SK-N-SH (cell line): ENCODE measurements at regions not wholly inside any gene's neighbourhood (a gene's known extent, or its start where the extent isn't known, plus 50 kb on each side); places are given as distances from the start of the nearest gene placed in this dataset.
"Not testable (repeated sequence)": the region's sequence is repeated elsewhere in the genome, so short reads cannot be mapped to it uniquely, and the experiment has no call there.

Experiments used
- CTCF ChIA-PET: fragments of 300-600, 350-600 bp; formaldehyde crosslinking; extraction: SDS; loops from one replicate; lab custom pipeline; 2021; lab: Yijun Ruan, JAX
- POLR2A ChIA-PET: fragments of 350-600 bp; sonication (Branson Sonifier 250); formaldehyde crosslinking; extraction: SDS; loops from one replicate; lab custom pipeline; 2020; ENCODE audit warnings: antibody characterized with exemption, inconsistent platforms; lab: Yijun Ruan, JAX
- DNase-seq: peaks from one replicate; pipeline ENCODE4 v3.0.0; 2012
- H2AFZ ChIP-seq: fragments of 200-600 bp; sonication (generic); 2 replicates; pipeline ENCODE4 v1.8.1; 2016; ENCODE audit warnings: antibody characterized with exemption, mild to moderate bottlenecking, low read depth
- H3F3A ChIP-seq: fragments of 200-600 bp; sonication (generic); replicated peaks from 2 replicates; pipeline ENCODE3; 2016; ENCODE audit warnings: antibody characterized with exemption, mild to moderate bottlenecking; ENCODE audit not compliant: insufficient read depth
- H3K27ac ChIP-seq, 2 experiments: fragments of 200-500 bp in 1 of 2; fragments of 200-600 bp in 1 of 2; sonication (Bioruptor generic) in 1 of 2; sonication (generic), shearing (Covaris generic) in 1 of 2; 2 replicates each; pipeline versions ENCODE4 v1.5.1 to v1.6.1; 2014 to 2016; ENCODE audit warnings: low read depth in 2 of 2, inconsistent platforms in 1 of 2, low read length in 1 of 2, mild to moderate bottlenecking in 1 of 2, mixed read lengths in 1 of 2
- H3K27me3 ChIP-seq: fragments of 200-600 bp; sonication (generic), shearing (Covaris generic); 2 replicates; pipeline ENCODE4 v1.6.1; 2016; ENCODE audit warnings: mixed run types; ENCODE audit not compliant: insufficient read depth
- H3K36me3 ChIP-seq, 2 experiments: fragments of 200-500 bp in 1 of 2; fragments of 200-600 bp in 1 of 2; sonication (Bioruptor generic) in 1 of 2; sonication (generic) in 1 of 2; replicated peaks in 1 of 2; 2 replicates each; pipeline versions ENCODE3 to v1.5.1; 2014 to 2016; ENCODE audit warnings: low read length in 1 of 2, mild to moderate bottlenecking in 1 of 2; ENCODE audit not compliant: insufficient read depth in 2 of 2, control insufficient read depth in 1 of 2
- H3K4me1 ChIP-seq, 2 experiments: fragments of 200-500 bp in 1 of 2; fragments of 200-600 bp in 1 of 2; sonication (Bioruptor generic) in 1 of 2; sonication (generic), shearing (Covaris generic) in 1 of 2; 2 replicates each; pipeline versions ENCODE4 v1.5.1 to v1.6.1; 2014 to 2016; ENCODE audit warnings: low read depth in 1 of 2, low read length in 1 of 2, mixed run types in 1 of 2; ENCODE audit not compliant: insufficient read depth in 2 of 2, control insufficient read depth in 1 of 2
- H3K4me2 ChIP-seq: fragments of 200-600 bp; sonication (generic), shearing (Covaris generic); 2 replicates; pipeline ENCODE4 v1.6.1; 2017; ENCODE audit warnings: mixed run types
- H3K4me3 ChIP-seq, 2 experiments: fragments of 200-500 bp in 1 of 2; fragments of 200-600 bp in 1 of 2; sonication (Bioruptor generic) in 1 of 2; sonication (generic), shearing (Covaris generic) in 1 of 2; 2 replicates each; pipeline versions ENCODE4 v1.5.1 to v1.8.1; 2014 to 2016; ENCODE audit warnings: low read depth in 2 of 2, inconsistent platforms in 1 of 2, low read length in 1 of 2, mild to moderate bottlenecking in 1 of 2, mixed read lengths in 1 of 2, moderate library complexity in 1 of 2
- H3K79me2 ChIP-seq: fragments of 200-600 bp; sonication (generic); 2 replicates; pipeline ENCODE4 v1.8.1; 2017; ENCODE audit warnings: mild to moderate bottlenecking; ENCODE audit not compliant: insufficient read depth
- H3K9ac ChIP-seq: fragments of 200-600 bp; sonication (generic); 2 replicates; pipeline ENCODE4 v1.6.1; 2017; ENCODE audit warnings: mixed run types
- H3K9me2 ChIP-seq: fragments of 200-600 bp; sonication (generic); 2 replicates; pipeline ENCODE4 v1.6.1; 2017; ENCODE audit warnings: mixed run types
- H3K9me3 ChIP-seq: fragments of 200-600 bp; sonication (generic); 2 replicates; pipeline ENCODE4 v1.6.1; 2017; ENCODE audit warnings: mixed run types, mild to moderate bottlenecking, moderate library complexity
- H4K20me1 ChIP-seq: fragments of 200-600 bp; sonication (generic); 2 replicates; pipeline ENCODE4 v1.6.1; 2017; ENCODE audit warnings: mild to moderate bottlenecking, mixed run types; ENCODE audit not compliant: insufficient read depth
- EP300 ChIP-seq, 2 experiments: IDR thresholded peaks; 2 replicates each; pipeline versions ENCODE4 v1.4.0 to v1.6.1; 2012; ENCODE audit warnings: borderline replicate concordance in 1 of 2, low read depth in 1 of 2, low read length in 1 of 2
- EZH2phosphoT487 ChIP-seq: fragments of 200-600 bp; sonication (generic); IDR thresholded peaks from 2 replicates; pipeline ENCODE4 v1.6.1; 2017; ENCODE audit warnings: low read depth, mixed run types, mild to moderate bottlenecking, antibody characterized with exemption, moderate library complexity, borderline replicate concordance
- FOXJ3 ChIP-seq: sonication (generic); formaldehyde crosslinking; IDR thresholded peaks from 2 replicates; pipeline ENCODE4 v1.5.1; 2020; ENCODE audit warnings: mild to moderate bottlenecking, missing genetic modification reagents
- GABPA ChIP-seq: IDR thresholded peaks from 2 replicates; pipeline ENCODE4 v1.4.0; 2012; ENCODE audit warnings: low read depth, mild to moderate bottlenecking
- JUND ChIP-seq: IDR thresholded peaks from 2 replicates; pipeline ENCODE4 v1.4.0; 2012
- POLR2AphosphoS5 ChIP-seq: IDR thresholded peaks from 2 replicates; pipeline ENCODE4 v1.6.1; 2012; ENCODE audit warnings: low read depth, low read length
- RAD21 ChIP-seq: IDR thresholded peaks from 2 replicates; pipeline ENCODE4 v1.6.1; 2012; ENCODE audit warnings: mild to moderate bottlenecking, low read length
- REST ChIP-seq: IDR thresholded peaks from 2 replicates; pipeline ENCODE4 v1.6.1; 2012; ENCODE audit warnings: mild to moderate bottlenecking, low read depth, low read length, moderate library complexity
- RFX5 ChIP-seq: IDR thresholded peaks from 2 replicates; pipeline ENCODE4 v1.6.1; 2012; ENCODE audit warnings: mild to moderate bottlenecking, improper control_type of control experiment, low read length
- SMC3 ChIP-seq: IDR thresholded peaks from 2 replicates; pipeline ENCODE4 v1.6.1; 2012; ENCODE audit warnings: low read depth, low read length, improper control_type of control experiment
- TAF1 ChIP-seq: IDR thresholded peaks from 2 replicates; pipeline ENCODE4 v1.6.1; 2012; ENCODE audit warnings: low read depth, mild to moderate bottlenecking, low read length, moderate library complexity, borderline replicate concordance
- TEAD4 ChIP-seq: IDR thresholded peaks from 2 replicates; pipeline ENCODE4 v1.4.0; 2012; ENCODE audit warnings: mild to moderate bottlenecking, borderline replicate concordance; ENCODE audit not compliant: insufficient read depth
- YY1 ChIP-seq: IDR thresholded peaks from 2 replicates; pipeline ENCODE4 v1.4.0; 2012; ENCODE audit warnings: low read depth, mild to moderate bottlenecking
- WGBS: methylation state at CpG from one replicate; pipeline ENCODE4 v1.1.6; 2017; ENCODE audit warnings: low lambda C conversion rate; 5-methylcytosine and 5-hydroxymethylcytosine counted together
- TF ChIP-seq, protein P1 (sequence below): IDR thresholded peaks from 2 replicates; pipeline ENCODE4 v1.4.0; 2012; ENCODE audit warnings: low read depth, borderline replicate concordance
- TF ChIP-seq, protein P2 (sequence below): IDR thresholded peaks from 2 replicates; pipeline ENCODE4; 2012
- TF ChIP-seq, protein P3 (sequence below): IDR thresholded peaks from 2 replicates; pipeline ENCODE4 v1.4.0; 2012; ENCODE audit warnings: low read depth, borderline replicate concordance

GRCh38 chrX:1877780-1878179, 262.9 kb downstream of the ASMT start:
- POLR2A ChIA-PET, result no interaction called here

DNA sequence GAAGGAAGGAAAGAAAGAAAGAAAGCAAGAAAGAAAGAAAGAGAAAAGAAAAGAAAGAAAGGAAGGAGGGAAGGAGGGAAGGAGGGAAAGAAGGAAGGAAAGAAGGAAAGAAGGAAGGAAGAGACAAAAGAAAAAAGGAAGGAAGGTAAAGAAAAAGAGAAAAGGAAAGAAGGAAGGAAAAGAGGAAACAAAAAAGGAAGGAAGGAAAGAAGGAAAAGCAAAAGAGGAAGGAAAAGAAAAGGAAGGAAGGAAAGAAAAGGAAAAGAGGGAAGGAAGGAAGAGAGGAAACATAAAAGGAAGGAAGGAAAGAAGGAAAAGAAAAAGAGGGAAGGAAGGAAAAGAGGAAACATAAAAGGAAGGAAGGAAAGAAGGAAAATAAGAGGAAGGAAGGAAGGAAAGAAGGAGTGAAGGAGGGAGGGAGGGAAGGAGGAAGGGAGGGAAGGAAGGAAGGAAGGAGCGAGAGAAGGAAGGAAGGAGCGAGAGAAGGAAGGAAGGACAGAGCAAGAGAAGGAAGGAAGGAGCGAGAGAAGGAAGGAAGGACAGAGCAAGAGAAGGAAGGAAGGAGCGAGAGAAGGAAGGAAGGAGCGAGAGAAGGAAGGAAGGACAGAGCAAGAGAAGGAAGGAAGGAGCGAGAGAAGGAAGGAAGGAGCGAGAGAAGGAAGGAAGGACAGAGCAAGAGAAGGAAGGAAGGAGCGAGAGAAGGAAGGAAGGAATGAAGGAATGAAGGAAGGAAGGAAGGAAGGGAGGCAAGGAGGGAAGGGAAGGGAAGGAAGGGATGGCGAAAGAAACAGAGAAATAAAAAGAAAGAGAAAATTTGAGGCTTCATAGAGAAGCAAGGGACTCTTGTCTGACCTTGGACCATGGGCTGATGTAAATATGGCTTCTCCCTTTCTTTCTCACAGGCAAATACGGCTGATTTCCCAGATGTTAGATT, 266.3 kb downstream of the ASMT start:
- H3F3A ChIP-seq, H3K4me1 ChIP-seq, H3K9me3 ChIP-seq, POLR2A ChIA-PET, H3K36me3 ChIP-seq, H3K27me3 ChIP-seq, H2AFZ ChIP-seq, H3K27ac ChIP-seq, DNase-seq, CTCF ChIA-PET, H3K79me2 ChIP-seq, H3K9me2 ChIP-seq, H3K4me3 ChIP-seq, H4K20me1 ChIP-seq, H3K9ac ChIP-seq: not testable (repeated sequence)
- 38% methylated on average over 7 of the region's 10 CpGs for WGBS
- H3K4me2 ChIP-seq, result peak overlapping the region; percentile 41

More at GRCh38 chrX:1877780-1878179, 262.9 kb downstream of the ASMT start:
- CTCF ChIA-PET, result no interaction called here
- DNase-seq, result no peak
- Histone ChIP-seq H3K9me2 (no peaks in the 10 kb centered on the region), H3K36me3 (no peaks in the 10 kb centered on the region), H3K27ac (no peak overlapping the region), H3K4me2 (peak overlapping the region; percentile 15; the same call in 1 of the 2 replicates), H3K27me3 (peaks cover 6% of the 10 kb centered on the region; the same call in 1 of the 2 replicates), H4K20me1 (no peaks in the 10 kb centered on the region), H3K9ac (no peak overlapping the region), H3K4me1 (0 out of 4 replicates have a peak, but pooled peaks cover 0 to 3% of the 10 kb centered on the region in 2 experiments), H3F3A (no peaks in the 10 kb centered on the region), H2AFZ (no peak overlapping the region), H3K4me3 (no peak overlapping the region)
- TF ChIP-seq, protein P1, sequence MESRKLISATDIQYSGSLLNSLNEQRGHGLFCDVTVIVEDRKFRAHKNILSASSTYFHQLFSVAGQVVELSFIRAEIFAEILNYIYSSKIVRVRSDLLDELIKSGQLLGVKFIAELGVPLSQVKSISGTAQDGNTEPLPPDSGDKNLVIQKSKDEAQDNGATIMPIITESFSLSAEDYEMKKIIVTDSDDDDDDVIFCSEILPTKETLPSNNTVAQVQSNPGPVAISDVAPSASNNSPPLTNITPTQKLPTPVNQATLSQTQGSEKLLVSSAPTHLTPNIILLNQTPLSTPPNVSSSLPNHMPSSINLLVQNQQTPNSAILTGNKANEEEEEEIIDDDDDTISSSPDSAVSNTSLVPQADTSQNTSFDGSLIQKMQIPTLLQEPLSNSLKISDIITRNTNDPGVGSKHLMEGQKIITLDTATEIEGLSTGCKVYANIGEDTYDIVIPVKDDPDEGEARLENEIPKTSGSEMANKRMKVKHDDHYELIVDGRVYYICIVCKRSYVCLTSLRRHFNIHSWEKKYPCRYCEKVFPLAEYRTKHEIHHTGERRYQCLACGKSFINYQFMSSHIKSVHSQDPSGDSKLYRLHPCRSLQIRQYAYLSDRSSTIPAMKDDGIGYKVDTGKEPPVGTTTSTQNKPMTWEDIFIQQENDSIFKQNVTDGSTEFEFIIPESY, result no peak
- no peak for TF ChIP-seq EP300 (IDR thresholded peaks at IDR 0.05; ENCODE audit: borderline replicate concordance in 1 of 2, low read depth in 1 of 2, low read length in 1 of 2)
- TF ChIP-seq, protein P2, sequence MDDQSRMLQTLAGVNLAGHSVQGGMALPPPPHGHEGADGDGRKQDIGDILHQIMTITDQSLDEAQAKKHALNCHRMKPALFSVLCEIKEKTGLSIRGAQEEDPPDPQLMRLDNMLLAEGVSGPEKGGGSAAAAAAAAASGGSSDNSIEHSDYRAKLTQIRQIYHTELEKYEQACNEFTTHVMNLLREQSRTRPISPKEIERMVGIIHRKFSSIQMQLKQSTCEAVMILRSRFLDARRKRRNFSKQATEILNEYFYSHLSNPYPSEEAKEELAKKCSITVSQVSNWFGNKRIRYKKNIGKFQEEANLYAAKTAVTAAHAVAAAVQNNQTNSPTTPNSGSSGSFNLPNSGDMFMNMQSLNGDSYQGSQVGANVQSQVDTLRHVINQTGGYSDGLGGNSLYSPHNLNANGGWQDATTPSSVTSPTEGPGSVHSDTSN, result no peak
- no peak for TF ChIP-seq RFX5
- no peak for TF ChIP-seq RAD21
- no peak for TF ChIP-seq GABPA
- no peak for TF ChIP-seq TEAD4
- no peak for TF ChIP-seq YY1
- no peak for TF ChIP-seq EZH2phosphoT487
- TF ChIP-seq TAF1, result no peak
- no peak for TF ChIP-seq JUND
- TF ChIP-seq REST, result no peak
- TF ChIP-seq FOXJ3, result no peak
- TF ChIP-seq, protein P3, sequence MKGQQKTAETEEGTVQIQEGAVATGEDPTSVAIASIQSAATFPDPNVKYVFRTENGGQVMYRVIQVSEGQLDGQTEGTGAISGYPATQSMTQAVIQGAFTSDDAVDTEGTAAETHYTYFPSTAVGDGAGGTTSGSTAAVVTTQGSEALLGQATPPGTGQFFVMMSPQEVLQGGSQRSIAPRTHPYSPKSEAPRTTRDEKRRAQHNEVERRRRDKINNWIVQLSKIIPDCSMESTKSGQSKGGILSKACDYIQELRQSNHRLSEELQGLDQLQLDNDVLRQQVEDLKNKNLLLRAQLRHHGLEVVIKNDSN, result no peak
- TF ChIP-seq POLR2AphosphoS5, result no peak
- no peak for TF ChIP-seq SMC3
- TF ChIP-seq, all 33 proteins: peak for 0
- no peaks in the 10 kb centered on the region for H3K79me2 ChIP-seq
- WGBS, result 10% methylated on average over 7 of the region's 7 CpGs
- 0 out of 2 replicates have a peak, but pooled peaks cover 3% of the 10 kb centered on the region for H3K9me3 ChIP-seq
